LoVo (cell line): ENCODE measurements at regions not wholly inside any gene's neighbourhood (a gene's known extent, or its start where the extent isn't known, plus 50 kb on each side); places are given as distances from the start of the nearest gene placed in this dataset.

Source experiments
- DNase-seq: peaks from one replicate; pipeline ENCODE4 v3.0.0-alpha.2; 2016; ENCODE audit warnings: low spot score

GRCh38 chr1:173422456-173422976 lies 54.6 kb upstream of the PRDX6 start:
- DNase-seq: no peak

DNA sequence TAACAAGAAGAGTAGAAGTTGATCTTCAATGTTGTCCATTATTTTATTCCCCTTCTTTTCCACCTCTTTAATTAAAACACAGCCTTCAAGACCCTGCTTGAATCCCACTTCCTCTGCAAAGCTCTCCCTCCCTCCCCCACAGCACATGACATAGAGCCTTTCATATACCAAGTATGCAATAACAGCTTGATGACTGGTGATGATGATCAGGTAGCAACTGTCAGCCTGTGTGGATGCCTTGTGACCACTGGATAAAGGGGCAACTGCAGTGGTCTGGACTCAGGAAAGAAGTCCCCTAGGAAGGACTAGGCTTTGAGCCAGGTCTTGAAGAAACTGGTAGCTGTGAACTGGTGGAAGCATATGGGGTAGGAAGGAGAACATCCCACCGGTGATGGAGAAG lies 53.8 kb upstream of the PRDX6 start:
- no peak for DNase-seq

DNA sequence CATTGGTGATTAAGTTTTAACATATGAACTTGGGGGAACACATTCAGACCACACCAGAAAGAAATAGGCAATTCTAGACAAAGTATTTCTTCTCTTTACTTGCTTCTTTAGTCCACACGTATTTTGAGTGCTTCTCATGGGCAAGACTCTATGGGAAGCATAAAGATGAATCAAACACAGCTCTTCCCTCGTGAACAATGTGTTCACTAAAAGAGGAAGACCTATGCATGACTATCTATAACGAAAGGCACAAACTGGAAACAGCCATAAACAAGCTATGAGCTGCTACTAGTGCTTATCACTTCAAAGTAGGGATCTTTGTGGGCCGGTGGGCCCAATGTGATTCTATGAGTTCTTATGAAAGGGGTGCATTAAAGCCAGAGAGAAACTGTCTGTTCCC lies 53.0 kb upstream of the PRDX6 start:
- no peak for DNase-seq

DNA sequence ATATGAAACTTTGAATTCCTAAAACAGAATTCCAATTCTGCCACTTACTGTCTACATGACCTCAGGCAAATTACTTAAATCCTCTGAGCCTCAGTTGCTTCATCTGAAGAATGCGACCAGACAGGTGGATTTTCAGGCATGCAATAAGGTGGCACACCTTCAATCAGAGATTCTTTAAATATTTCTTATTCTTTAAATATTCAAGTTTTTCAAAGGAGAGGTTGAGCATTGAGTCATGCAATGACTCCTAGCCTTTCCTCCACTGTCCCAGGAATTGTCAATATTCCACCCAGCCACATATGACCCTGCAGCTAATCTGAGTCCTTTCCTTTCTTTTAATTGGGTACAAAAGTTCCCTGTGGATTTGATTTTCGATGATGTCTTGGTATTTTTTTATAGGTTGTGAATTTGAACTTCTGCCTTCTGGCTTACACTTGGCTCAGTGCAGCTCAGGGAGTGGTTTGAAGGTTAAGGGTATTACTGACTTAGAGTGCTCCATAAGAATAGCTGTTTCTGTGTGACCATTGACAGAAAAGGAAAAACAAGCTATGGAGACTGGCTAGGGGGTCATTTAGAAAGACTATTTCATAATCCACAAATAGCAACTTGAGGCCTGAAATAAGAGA lies 52.2 kb upstream of the PRDX6 start:
- DNase-seq: peak; percentile 37

GRCh38 chr1:173426057-173426456 lies 51.1 kb upstream of the PRDX6 start:
- no peak for DNase-seq

GRCh38 chr1:173427146-173428054 lies 49.7 kb upstream of the PRDX6 start:
- DNase-seq: no peak
